ENCODE measurements at regions not wholly inside any gene's neighbourhood (a gene's known extent, or its start where the extent isn't known, plus 50 kb on each side); places are given as distances from the start of the nearest gene placed in this dataset.
"Not testable (repeated sequence)": the region's sequence is repeated elsewhere in the genome, so short reads cannot be mapped to it uniquely, and the experiment has no call there.

GRCh38 chr7:79512261-79512660, 58.8 kb upstream of the MAGI2 start:
- DNase-seq (ENCODE audit: extremely low read depth, low read depth): no peak
- H3K4me3 ChIP-seq (replicated peaks; ENCODE audit: low read depth, low read length): no peak overlapping the region
- TF ChIP-seq CTCF (IDR thresholded peaks at IDR 0.05; ENCODE audit: low read depth, low read length, missing control alignments): no peak

GRCh38 chr7:79511056-79511455, 57.6 kb upstream of the MAGI2 start:
- DNase-seq (ENCODE audit: extremely low read depth, low read depth): not testable (repeated sequence)

GRCh38 chr7:79507131-79507530, 53.7 kb upstream of the MAGI2 start:
- no peak for TF ChIP-seq CTCF (IDR thresholded peaks at IDR 0.05; ENCODE audit: low read depth, low read length, missing control alignments)
- DNase-seq (ENCODE audit: extremely low read depth, low read depth): no peak

More at GRCh38 chr7:79511056-79511455, 57.6 kb upstream of the MAGI2 start:
- H3K4me3 ChIP-seq (replicated peaks; ENCODE audit: low read depth, low read length): not testable (repeated sequence)

GRCh38 chr7:79506481-79506880, 53.0 kb upstream of the MAGI2 start:
- no peak for TF ChIP-seq CTCF (IDR thresholded peaks at IDR 0.05; ENCODE audit: low read depth, low read length, missing control alignments)
- no peak for DNase-seq (ENCODE audit: extremely low read depth, low read depth)
- no peak overlapping the region for H3K4me3 ChIP-seq (replicated peaks; ENCODE audit: low read depth, low read length)

More at GRCh38 chr7:79507131-79507530, 53.7 kb upstream of the MAGI2 start:
- no peak overlapping the region for H3K4me3 ChIP-seq (replicated peaks; ENCODE audit: low read depth, low read length)

- no peak for TF ChIP-seq CTCF (IDR thresholded peaks at IDR 0.05; ENCODE audit: low read depth, low read length, missing control alignments)
- no peak overlapping the region for H3K4me3 ChIP-seq (replicated peaks; ENCODE audit: low read depth, low read length)
- no peak for DNase-seq (ENCODE audit: extremely low read depth, low read depth)
Measured at GRCh38 chr7:79504607-79505389, 51.3 kb upstream of the MAGI2 start.
